ENCODE measurements at regions not wholly inside any gene's neighbourhood (a gene's known extent, or its start where the extent isn't known, plus 50 kb on each side); places are given as distances from the start of the nearest gene placed in this dataset.
"Not testable (repeated sequence)": the region's sequence is repeated elsewhere in the genome, so short reads cannot be mapped to it uniquely, and the experiment has no call there.

DNA sequence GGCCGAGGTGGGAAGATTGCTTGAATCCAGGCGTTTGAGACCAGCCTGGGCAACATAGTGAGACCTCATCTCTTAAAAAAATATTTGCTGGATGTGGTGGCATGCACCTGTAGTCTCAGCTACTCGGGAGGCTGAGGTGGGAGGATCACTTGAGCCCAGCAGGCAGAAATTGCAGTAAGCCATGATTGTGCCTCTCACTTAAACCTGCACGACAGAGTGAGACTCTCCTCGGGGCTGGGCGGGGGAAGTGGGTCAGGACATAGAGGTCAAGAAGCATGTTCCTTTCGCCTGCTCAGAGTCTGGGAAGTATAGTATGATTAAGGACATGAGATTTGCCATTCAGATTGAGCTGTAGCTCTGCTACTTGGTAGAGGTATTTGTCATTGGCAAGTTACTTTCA, 52.3 kb downstream of the SEPTIN7 start:
- H3K27me3 Mint-ChIP-seq, DNase-seq, H3K9me3 Mint-ChIP-seq, H3K4me3 Mint-ChIP-seq, H3K27ac Mint-ChIP-seq: not testable (repeated sequence)
- Mint-ChIP-seq H3K36me3 (ENCODE audit: low read depth) (peaks cover 71% of the 10 kb centered on the region), H3K4me1 (ENCODE audit: low read depth) (peaks cover 75% of the 10 kb centered on the region)

DNA sequence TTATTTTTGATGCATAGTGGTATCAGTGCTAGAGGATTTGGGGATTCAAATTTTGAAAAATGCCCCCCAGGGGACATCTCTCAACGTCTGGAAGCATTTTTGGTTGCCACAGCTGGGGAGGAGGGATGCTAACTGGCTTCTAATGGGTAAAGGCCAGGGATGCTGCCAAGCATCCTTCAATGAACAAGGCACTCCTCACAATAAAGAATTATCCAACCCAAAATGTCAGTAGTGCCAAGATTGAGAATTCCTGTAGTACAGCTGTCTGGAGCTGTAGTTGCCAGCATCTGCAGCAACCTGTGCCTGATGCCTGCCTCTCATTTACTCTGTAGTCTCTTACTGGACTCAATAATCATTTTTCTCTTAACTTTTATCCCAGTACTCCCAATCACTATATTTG, 53.5 kb downstream of the SEPTIN7 start:
- Mint-ChIP-seq H3K4me3 (no peak overlapping the region), H3K27me3 (no peaks in the 10 kb centered on the region), H3K9me3 (no peaks in the 10 kb centered on the region), H3K36me3 (ENCODE audit: low read depth) (peaks cover 65% of the 10 kb centered on the region), H3K27ac (no peak overlapping the region), H3K4me1 (ENCODE audit: low read depth) (peaks cover 72% of the 10 kb centered on the region)
- DNase-seq, result no peak

DNA sequence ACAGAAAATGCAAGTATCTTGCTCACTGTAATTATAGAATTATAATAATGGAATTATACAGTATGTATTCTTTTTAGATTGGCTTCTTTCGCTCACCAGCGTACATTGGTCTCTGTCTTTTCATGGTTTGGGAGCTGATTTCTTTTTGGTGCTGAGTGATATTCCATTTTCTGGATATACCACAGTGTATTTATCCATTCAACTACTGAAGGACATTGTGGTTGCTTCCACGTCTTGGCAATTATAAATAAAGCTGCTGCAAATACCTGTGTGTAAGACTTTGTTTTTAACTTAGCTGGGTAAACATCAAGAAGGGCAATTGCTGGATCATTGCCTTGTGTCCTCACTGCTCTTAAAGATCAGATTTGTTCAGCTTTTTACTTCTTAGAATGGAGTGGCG, 55.3 kb downstream of the SEPTIN7 start:
- no peaks in the 10 kb centered on the region for H3K27me3 Mint-ChIP-seq
- H3K36me3 Mint-ChIP-seq (ENCODE audit: low read depth), result peaks cover 65% of the 10 kb centered on the region
- peak overlapping the region; percentile 5 for H3K27ac Mint-ChIP-seq
- no peaks in the 10 kb centered on the region for H3K9me3 Mint-ChIP-seq
- H3K4me1 Mint-ChIP-seq (ENCODE audit: low read depth), result peaks cover 72% of the 10 kb centered on the region
- H3K4me3 Mint-ChIP-seq, result no peak overlapping the region
- no peak for DNase-seq

DNA sequence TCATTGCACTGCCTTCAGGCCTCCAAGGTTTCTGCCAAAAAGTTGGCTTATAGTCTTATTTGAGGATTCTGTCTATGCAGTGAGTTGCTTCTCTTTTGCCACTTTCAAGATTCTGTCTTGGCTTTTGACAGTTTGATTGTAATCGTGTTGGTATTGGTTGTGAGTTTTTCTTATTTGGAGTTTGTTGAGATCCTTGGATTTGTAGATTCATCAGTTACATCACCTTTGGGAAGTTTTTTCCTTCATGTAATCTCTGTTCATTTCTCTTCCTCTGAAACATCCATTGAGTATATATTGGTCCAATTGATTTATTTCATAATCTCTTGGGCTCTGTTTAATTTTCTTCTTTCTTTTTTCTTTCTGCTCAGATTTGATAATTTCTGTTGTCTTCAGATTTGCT, 59.8 kb downstream of the SEPTIN7 start:
- no peaks in the 10 kb centered on the region for H3K9me3 Mint-ChIP-seq
- peaks cover 61% of the 10 kb centered on the region for H3K36me3 Mint-ChIP-seq (ENCODE audit: low read depth)
- peaks cover 48% of the 10 kb centered on the region for H3K4me1 Mint-ChIP-seq (ENCODE audit: low read depth)
- H3K27ac Mint-ChIP-seq, result no peak overlapping the region
- DNase-seq, result no peak
- no peak overlapping the region for H3K4me3 Mint-ChIP-seq
- no peaks in the 10 kb centered on the region for H3K27me3 Mint-ChIP-seq

DNA sequence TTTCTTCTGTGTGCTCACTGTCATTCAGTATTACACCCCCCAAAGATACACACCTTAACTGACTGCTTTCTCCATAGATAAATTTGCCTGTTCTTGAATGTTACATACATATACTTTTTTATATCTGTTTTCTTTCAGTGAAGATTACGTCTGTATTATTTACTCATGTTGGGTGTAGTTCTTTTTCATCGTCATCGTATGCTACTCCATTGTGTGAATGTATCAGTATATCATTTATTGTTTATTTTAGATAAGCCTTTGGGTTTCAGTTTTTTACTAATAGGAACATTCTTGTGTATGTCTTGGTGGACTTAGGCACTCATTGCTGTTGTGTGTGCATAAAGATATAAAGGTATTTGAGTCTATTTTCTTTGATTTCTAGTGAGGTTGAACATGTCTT, 64.4 kb downstream of the SEPTIN7 start:
- H3K4me1 Mint-ChIP-seq (ENCODE audit: low read depth), result peaks cover 40% of the 10 kb centered on the region
- DNase-seq, result no peak
- H3K4me3 Mint-ChIP-seq, result no peak overlapping the region
- no peaks in the 10 kb centered on the region for H3K27me3 Mint-ChIP-seq
- peaks cover 77% of the 10 kb centered on the region for H3K36me3 Mint-ChIP-seq (ENCODE audit: low read depth)
- H3K27ac Mint-ChIP-seq, result no peak overlapping the region
- no peaks in the 10 kb centered on the region for H3K9me3 Mint-ChIP-seq

DNA sequence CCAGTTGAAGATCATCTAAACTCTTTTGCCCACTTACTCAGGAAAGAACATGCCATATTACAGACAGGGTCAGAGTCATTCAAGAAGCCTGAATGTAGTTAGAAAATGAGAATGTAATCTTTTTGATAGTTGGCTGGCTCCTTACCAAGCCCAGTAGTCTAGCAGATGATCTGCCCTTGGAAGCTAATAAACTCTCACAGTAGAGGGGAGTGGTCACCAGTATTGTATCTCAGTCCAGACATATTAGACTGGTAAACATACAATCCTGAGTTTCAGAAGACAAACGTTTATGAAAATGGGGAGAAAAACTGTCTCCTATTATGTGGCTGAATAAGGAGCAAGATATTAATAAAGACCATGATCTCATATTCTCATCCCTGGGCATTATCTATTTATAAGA, 65.3 kb downstream of the SEPTIN7 start:
- no peak overlapping the region for H3K4me3 Mint-ChIP-seq
- no peak for DNase-seq
- H3K9me3 Mint-ChIP-seq, result no peaks in the 10 kb centered on the region
- H3K27ac Mint-ChIP-seq, result no peak overlapping the region
- no peaks in the 10 kb centered on the region for H3K27me3 Mint-ChIP-seq
- peaks cover 74% of the 10 kb centered on the region for H3K36me3 Mint-ChIP-seq (ENCODE audit: low read depth)
- peaks cover 35% of the 10 kb centered on the region for H3K4me1 Mint-ChIP-seq (ENCODE audit: low read depth)

DNA sequence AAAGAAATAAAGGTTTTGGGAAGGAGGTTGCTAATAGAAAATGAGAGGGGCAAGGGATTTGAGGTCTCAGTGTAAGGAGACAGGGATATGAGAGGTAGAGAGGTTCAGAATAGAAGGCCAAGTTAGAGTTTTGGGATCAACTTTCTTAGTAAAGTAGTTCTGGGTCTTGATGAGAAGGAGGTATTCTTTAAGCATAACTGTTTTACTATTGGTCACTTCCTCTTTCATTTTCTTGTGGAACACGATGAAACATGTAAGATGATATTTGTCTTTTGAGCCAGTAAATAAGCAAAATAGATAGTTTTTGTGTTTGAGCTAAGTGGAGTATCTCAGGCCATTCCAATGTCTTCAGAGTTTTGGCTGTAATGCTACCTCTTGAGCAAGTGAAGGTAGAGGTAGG, 68.3 kb downstream of the SEPTIN7 start:
- not testable (repeated sequence) for H3K9me3 Mint-ChIP-seq, DNase-seq, H3K4me3 Mint-ChIP-seq, H3K27me3 Mint-ChIP-seq
- peaks cover 82% of the 10 kb centered on the region for H3K36me3 Mint-ChIP-seq (ENCODE audit: low read depth)
- peaks cover 35% of the 10 kb centered on the region for H3K4me1 Mint-ChIP-seq (ENCODE audit: low read depth)
- peak overlapping the region; percentile 27 for H3K27ac Mint-ChIP-seq

DNA sequence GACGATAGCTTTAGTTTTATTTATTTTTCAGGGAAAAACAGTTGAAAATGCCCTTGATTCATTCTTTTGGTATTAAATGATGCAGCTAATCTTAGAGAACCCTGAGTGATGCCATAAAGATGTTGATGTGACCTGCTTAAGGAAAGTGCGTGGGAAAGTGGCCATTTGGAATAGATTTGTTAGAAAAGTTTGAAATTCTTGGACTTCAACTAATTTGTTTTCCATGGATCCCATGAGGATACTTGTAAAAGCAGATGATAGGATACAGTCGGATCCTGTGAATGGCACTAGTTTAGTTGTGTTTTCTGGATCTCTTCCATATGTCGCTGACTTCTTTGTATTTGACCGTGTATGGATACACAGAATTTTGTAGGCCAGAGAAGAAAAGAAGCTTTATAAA, 69.0 kb downstream of the SEPTIN7 start:
- no peak for DNase-seq
- Mint-ChIP-seq H3K27ac (peak overlapping the region; percentile 54), H3K4me1 (ENCODE audit: low read depth) (peaks cover 35% of the 10 kb centered on the region), H3K27me3 (no peaks in the 10 kb centered on the region), H3K4me3 (no peak overlapping the region), H3K36me3 (ENCODE audit: low read depth) (peaks cover 83% of the 10 kb centered on the region), H3K9me3 (no peaks in the 10 kb centered on the region)

DNA sequence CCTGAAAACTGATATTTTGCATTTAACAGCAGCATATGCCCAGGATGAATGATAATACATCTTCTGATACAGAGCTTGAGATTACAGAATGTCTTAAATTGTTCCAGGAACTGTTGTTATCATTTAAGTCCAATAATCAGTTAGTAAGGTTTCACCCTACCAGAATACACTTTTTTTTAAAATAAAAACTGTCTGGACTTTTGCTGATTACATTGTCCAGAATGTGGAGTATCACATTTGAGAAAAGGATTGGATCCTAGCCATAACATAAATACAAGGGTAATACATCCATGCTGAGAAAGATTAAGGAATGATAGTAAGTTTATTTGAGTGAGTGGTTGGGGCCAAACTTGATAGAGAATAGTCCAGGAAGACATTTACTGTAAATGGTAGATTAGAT, 71.0 kb downstream of the SEPTIN7 start:
- H3K4me1 Mint-ChIP-seq (ENCODE audit: low read depth), result peaks cover 35% of the 10 kb centered on the region
- no peak for DNase-seq
- no peaks in the 10 kb centered on the region for H3K27me3 Mint-ChIP-seq
- no peak overlapping the region for H3K27ac Mint-ChIP-seq
- peaks cover 68% of the 10 kb centered on the region for H3K36me3 Mint-ChIP-seq (ENCODE audit: low read depth)
- no peaks in the 10 kb centered on the region for H3K9me3 Mint-ChIP-seq
- H3K4me3 Mint-ChIP-seq, result no peak overlapping the region

DNA sequence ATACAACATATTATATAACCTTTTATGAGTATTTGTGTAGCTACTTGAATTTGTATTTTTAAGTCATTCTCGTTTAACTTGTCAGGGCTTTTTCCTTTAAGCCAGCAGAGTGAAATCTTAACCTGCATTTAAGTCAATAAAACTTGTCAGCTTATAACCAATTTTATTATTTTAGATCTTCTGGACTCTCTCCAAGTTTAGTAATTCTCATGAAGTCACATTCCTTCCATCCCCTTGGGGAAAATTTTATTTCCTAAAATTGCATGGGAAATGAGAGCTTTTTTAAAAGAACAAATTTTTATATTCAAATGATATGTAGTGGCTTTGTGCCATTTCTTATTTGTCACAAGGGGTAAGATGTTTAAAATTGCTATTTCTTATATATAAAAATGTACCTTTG, 74.0 kb downstream of the SEPTIN7 start:
- Mint-ChIP-seq H3K27ac (no peak overlapping the region), H3K4me3 (no peak overlapping the region), H3K9me3 (no peaks in the 10 kb centered on the region), H3K27me3 (no peaks in the 10 kb centered on the region), H3K36me3 (ENCODE audit: low read depth) (peaks cover 57% of the 10 kb centered on the region), H3K4me1 (ENCODE audit: low read depth) (peaks cover 18% of the 10 kb centered on the region)
- DNase-seq, result no peak

DNA sequence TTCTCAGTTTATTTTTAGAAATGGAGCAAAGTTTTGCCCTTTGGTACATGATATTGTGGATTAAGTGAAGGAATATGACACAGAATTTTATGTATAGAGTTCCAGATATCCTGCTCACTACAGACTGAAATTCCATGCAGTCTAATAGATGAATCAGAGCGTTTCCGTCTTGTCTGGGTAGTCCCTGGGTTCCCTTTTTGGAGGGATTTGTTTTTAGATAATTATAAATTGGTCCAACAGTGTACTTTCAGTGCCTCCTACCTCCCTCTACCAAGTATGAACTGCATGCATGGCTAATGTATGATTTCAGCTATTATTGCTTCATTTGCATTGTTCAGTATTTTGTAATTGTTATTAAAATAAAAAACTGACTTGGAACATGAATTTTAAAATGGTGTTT, 74.4 kb downstream of the SEPTIN7 start:
- Mint-ChIP-seq H3K27me3 (no peaks in the 10 kb centered on the region), H3K4me3 (no peak overlapping the region), H3K27ac (no peak overlapping the region), H3K9me3 (no peaks in the 10 kb centered on the region), H3K36me3 (ENCODE audit: low read depth) (peaks cover 56% of the 10 kb centered on the region), H3K4me1 (ENCODE audit: low read depth) (peaks cover 14% of the 10 kb centered on the region)
- DNase-seq, result no peak

DNA sequence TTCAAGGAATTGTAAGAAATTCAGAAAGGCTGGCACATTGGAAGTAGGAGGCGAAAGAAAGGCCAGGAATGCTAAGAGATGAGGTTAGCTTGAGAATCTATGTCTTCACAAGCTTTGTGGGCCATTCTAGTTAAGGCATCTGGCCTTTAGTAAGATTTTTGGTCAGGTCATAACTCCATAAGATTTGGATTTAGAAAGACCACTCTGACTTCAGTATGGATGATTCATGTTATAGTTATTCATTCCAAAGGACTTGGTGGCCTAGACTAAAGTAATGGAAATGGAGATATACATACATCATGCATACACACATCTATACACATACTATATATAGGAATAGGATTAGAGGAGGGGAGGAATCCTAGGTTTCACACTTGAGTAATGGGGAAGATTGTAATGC, 77.5 kb downstream of the SEPTIN7 start:
- Mint-ChIP-seq H3K4me1 (ENCODE audit: low read depth) (no peaks in the 10 kb centered on the region), H3K4me3 (no peak overlapping the region), H3K36me3 (ENCODE audit: low read depth) (peaks cover 62% of the 10 kb centered on the region), H3K27me3 (no peaks in the 10 kb centered on the region), H3K9me3 (no peaks in the 10 kb centered on the region), H3K27ac (no peak overlapping the region)
- no peak for DNase-seq

DNA sequence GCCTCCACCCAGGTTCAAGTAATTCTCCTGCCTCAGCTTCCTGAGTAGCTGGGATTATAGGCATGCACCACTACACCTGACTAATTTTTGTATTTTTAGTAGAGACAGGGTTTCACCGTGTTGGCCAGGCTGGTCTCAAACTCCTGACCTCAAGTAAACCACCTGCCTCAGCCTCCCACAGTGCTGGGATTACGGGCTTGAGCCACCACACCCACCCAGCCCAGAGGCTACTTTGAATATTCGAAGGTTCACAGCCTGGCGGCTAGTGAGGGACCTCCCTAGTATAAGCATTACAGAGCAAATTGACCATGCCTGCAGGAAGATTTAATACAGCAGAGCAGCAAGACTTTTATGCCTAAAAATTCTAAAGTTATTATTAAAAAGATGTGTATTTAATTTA, 86.6 kb downstream of the SEPTIN7 start:
- not testable (repeated sequence) for DNase-seq, H3K27me3 Mint-ChIP-seq, H3K9me3 Mint-ChIP-seq, H3K4me3 Mint-ChIP-seq, H3K27ac Mint-ChIP-seq
- Mint-ChIP-seq H3K4me1 (ENCODE audit: low read depth) (peaks cover 15% of the 10 kb centered on the region), H3K36me3 (ENCODE audit: low read depth) (peaks cover 82% of the 10 kb centered on the region)

DNA sequence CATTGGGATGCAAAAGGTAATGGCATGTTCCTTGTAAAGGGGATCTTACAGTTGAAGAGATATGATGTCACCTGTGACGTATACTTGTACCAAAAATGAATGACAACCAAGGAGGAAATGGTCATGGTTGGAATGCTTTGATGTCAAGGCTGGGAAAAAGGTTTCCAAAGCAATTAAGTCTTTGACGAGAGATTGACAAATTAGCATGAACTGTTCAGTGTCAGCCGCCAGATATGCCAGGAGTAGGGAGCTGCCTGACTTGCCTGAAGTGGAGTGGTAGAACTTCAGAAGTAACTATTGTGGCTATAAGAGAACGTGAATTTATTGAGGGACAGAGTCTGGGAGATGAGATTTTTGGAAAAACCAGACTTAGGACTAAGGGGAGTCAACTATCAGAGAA, 88.1 kb downstream of the SEPTIN7 start:
- Mint-ChIP-seq H3K4me3 (no peak overlapping the region), H3K4me1 (ENCODE audit: low read depth) (peaks cover 25% of the 10 kb centered on the region), H3K9me3 (no peaks in the 10 kb centered on the region), H3K36me3 (ENCODE audit: low read depth) (peaks cover 80% of the 10 kb centered on the region), H3K27me3 (no peaks in the 10 kb centered on the region), H3K27ac (no peak overlapping the region)
- no peak for DNase-seq

DNA sequence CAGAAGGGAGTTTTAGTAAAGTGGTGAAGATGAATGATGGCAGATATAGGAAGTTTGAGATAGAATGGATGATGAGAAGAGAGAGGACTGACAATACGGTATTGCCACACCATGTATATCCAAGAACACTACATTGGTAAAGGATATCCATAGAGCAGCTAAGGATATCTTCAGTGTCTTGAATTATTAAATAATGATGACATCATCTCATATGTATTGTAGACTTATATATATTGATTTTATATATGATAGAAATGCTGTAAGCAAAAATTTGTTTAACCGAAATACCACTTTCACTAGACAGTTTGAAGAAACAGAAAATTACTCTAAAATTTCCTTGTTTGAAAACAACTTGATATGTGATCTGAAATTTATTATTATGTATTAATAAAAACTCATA, 89.0 kb downstream of the SEPTIN7 start:
- Mint-ChIP-seq H3K4me3 (no peak overlapping the region), H3K9me3 (no peaks in the 10 kb centered on the region), H3K4me1 (ENCODE audit: low read depth) (peaks cover 30% of the 10 kb centered on the region), H3K27me3 (no peaks in the 10 kb centered on the region), H3K27ac (no peak overlapping the region), H3K36me3 (ENCODE audit: low read depth) (peaks cover 80% of the 10 kb centered on the region)
- DNase-seq, result no peak

DNA sequence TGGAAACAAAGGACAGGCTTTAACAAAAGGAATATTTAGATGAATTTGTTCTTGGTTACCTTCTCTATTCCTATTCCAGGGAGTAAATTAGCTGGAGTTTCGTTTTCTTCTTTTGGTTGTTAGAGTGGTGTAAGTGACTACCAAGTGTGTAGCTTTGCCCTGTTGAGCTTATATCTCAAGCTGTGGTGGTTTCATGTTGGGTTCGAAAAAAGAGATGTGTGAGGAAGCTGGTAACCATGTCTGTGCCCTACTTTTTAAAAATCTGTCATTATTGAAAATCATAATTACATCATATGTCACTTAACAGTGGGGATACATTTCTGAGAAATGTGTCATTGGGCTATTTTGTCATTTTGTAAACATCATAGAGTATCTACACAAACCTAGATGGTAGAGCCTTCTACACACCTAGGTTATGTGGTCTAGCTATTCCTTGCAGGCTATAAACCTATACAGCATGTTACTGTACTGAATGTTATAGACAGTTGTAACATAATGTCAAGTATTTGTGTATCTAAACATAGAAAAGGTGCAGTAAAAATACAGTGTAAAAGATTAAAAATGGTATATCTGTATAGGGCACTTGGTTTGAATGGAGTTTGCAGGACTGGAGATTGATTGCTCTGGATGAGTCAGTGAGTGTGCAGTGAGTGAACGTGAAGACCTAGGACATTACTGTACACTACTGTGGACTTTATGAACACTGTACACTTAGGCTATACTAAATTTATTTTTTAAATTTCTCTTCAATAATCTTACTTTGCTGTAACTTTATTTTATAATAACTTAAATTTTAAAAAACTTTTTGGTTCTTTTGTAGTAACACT, 90.4 kb downstream of the SEPTIN7 start:
- Mint-ChIP-seq H3K4me1 (ENCODE audit: low read depth) (peaks cover 35% of the 10 kb centered on the region), H3K27ac (peak overlapping the region; percentile 57), H3K4me3 (no peak overlapping the region), H3K27me3 (no peaks in the 10 kb centered on the region), H3K9me3 (no peaks in the 10 kb centered on the region), H3K36me3 (ENCODE audit: low read depth) (peaks cover 75% of the 10 kb centered on the region)
- no peak for DNase-seq
